Astrocyte (in vitro differentiated cells and primary cell): ENCODE measurements at regions not wholly inside any gene's neighbourhood (a gene's known extent, or its start where the extent isn't known, plus 50 kb on each side); places are given as distances from the start of the nearest gene placed in this dataset.

Experiments
- DNase-seq: peaks from one replicate; pipeline ENCODE4 v3.0.0-alpha.2; 2010; ENCODE audit warnings: low read depth
- FAIRE-seq: peaks from 2 replicates; lab custom pipeline; 2011; peaks lifted over from hg19 to GRCh38; lab: Jason Lieb, UNC
- H2AFZ ChIP-seq: 2 replicates; pipeline ENCODE4 v1.6.0; 2012; ENCODE audit warnings: low read depth, low read length, inconsistent platforms
- H3K27ac ChIP-seq: 2 replicates; pipeline ENCODE4 v1.5.1; 2011; ENCODE audit warnings: low read depth, low read length, inconsistent platforms
- H3K27me3 ChIP-seq: 2 replicates; pipeline ENCODE4 v1.6.0; 2011; ENCODE audit warnings: low read length, inconsistent platforms; ENCODE audit not compliant: insufficient read depth
- H3K36me3 ChIP-seq: 2 replicates; pipeline ENCODE4 v1.5.1; 2011; ENCODE audit warnings: low read length, inconsistent platforms; ENCODE audit not compliant: insufficient read depth
- H3K4me1 ChIP-seq: 2 replicates; pipeline ENCODE4 v1.5.1; 2011; ENCODE audit warnings: low read length, inconsistent platforms; ENCODE audit not compliant: insufficient read depth
- H3K4me2 ChIP-seq: 2 replicates; pipeline ENCODE4 v1.6.0; 2012; ENCODE audit warnings: low read length, inconsistent platforms
- H3K4me3 ChIP-seq: 2 replicates; pipeline ENCODE4 v1.5.1; 2011; ENCODE audit warnings: low read depth, mild to moderate bottlenecking, low read length, inconsistent platforms; ENCODE audit not compliant: insufficient read depth
- H3K79me2 ChIP-seq: 2 replicates; pipeline ENCODE4 v1.6.0; 2012; ENCODE audit warnings: mild to moderate bottlenecking, low read length, inconsistent platforms; ENCODE audit not compliant: insufficient read depth
- H3K9ac ChIP-seq: 2 replicates; pipeline ENCODE4 v1.6.0; 2012; ENCODE audit warnings: mild to moderate bottlenecking, low read length, inconsistent platforms
- H3K9me3 ChIP-seq: 2 replicates; pipeline ENCODE4 v1.5.1; 2012; ENCODE audit warnings: low read depth, mild to moderate bottlenecking, low read length, inconsistent platforms; ENCODE audit not compliant: insufficient read depth
- H4K20me1 ChIP-seq: 2 replicates; pipeline ENCODE4 v1.6.0; 2012; ENCODE audit warnings: low read length, inconsistent platforms; ENCODE audit not compliant: insufficient read depth
- H3K27ac Mint-ChIP-seq: one replicate; pipeline ENCODE4 v1.8.0; 2021; ENCODE audit warnings: mild to moderate bottlenecking, mixed read lengths; ENCODE audit not compliant: unreplicated experiment
- H3K27me3 Mint-ChIP-seq: one replicate; pipeline ENCODE4 v1.8.0; 2021; ENCODE audit warnings: low read depth, mixed read lengths; ENCODE audit not compliant: unreplicated experiment
- H3K36me3 Mint-ChIP-seq: one replicate; pipeline ENCODE4 v1.8.0; 2021; ENCODE audit warnings: low read depth, mixed read lengths; ENCODE audit not compliant: unreplicated experiment
- H3K4me1 Mint-ChIP-seq: one replicate; pipeline ENCODE4 v1.8.0; 2021; ENCODE audit warnings: low read depth, mixed read lengths; ENCODE audit not compliant: unreplicated experiment
- H3K4me3 Mint-ChIP-seq: one replicate; pipeline ENCODE4 v1.8.0; 2021; ENCODE audit warnings: mild to moderate bottlenecking, moderate library complexity, mixed read lengths; ENCODE audit not compliant: unreplicated experiment
- H3K9me3 Mint-ChIP-seq: one replicate; pipeline ENCODE4 v1.8.0; 2021; ENCODE audit warnings: mild to moderate bottlenecking, mixed read lengths; ENCODE audit not compliant: unreplicated experiment
- CTCF ChIP-seq: IDR thresholded peaks from 2 replicates; pipeline ENCODE4 v1.5.1; 2011; ENCODE audit warnings: low read depth, mild to moderate bottlenecking, inconsistent platforms, low read length, moderate library complexity; ENCODE audit not compliant: insufficient read depth
- EZH2 ChIP-seq: IDR thresholded peaks from 2 replicates; pipeline ENCODE4 v1.6.1; 2012; ENCODE audit warnings: mild to moderate bottlenecking, low read length, inconsistent platforms; ENCODE audit not compliant: insufficient read depth

GRCh38 chr9:73038089-73038509 lies 85.2 kb upstream of the ALDH1A1 start:
- Mint-ChIP-seq H3K9me3 (no peaks in the 10 kb centered on the region), H3K4me1 (peaks cover 24% of the 10 kb centered on the region), H3K4me3 (peak overlapping the region; percentile 46), H3K36me3 (no peaks in the 10 kb centered on the region), H3K27ac (peak overlapping the region; percentile 69), H3K27me3 (peaks cover 25% of the 10 kb centered on the region)
- DNase-seq: no peak
- no peaks in the 10 kb centered on the region for H3K36me3 ChIP-seq
- H3K4me2 ChIP-seq: peak overlapping the region; percentile 36
- no peaks in the 10 kb centered on the region for H3K79me2 ChIP-seq
- H2AFZ ChIP-seq: no peak overlapping the region
- H3K9ac ChIP-seq: no peak overlapping the region
- no peak for FAIRE-seq
- peaks cover 6% of the 10 kb centered on the region for H3K4me1 ChIP-seq
- H3K4me3 ChIP-seq: no peak overlapping the region
- no peaks in the 10 kb centered on the region for H3K27me3 ChIP-seq
- TF ChIP-seq CTCF (no peak), EZH2 (no peak)
- H3K9me3 ChIP-seq: no peaks in the 10 kb centered on the region
- H3K27ac ChIP-seq: no peak overlapping the region
- no peaks in the 10 kb centered on the region for H4K20me1 ChIP-seq

GRCh38 chr9:73037613-73038012 lies 84.8 kb upstream of the ALDH1A1 start:
- H3K27me3 Mint-ChIP-seq: peaks cover 25% of the 10 kb centered on the region
- TF ChIP-seq CTCF (no peak), EZH2 (no peak)
- no peaks in the 10 kb centered on the region for H3K36me3 ChIP-seq
- DNase-seq (peak; percentile 39), FAIRE-seq (no peak)
- no peaks in the 10 kb centered on the region for H3K36me3 Mint-ChIP-seq
- no peaks in the 10 kb centered on the region for H3K9me3 ChIP-seq
- H3K4me2 ChIP-seq: no peak overlapping the region
- H3K27ac Mint-ChIP-seq: peak overlapping the region; percentile 69
- H3K4me1 ChIP-seq: peaks cover 6% of the 10 kb centered on the region
- H3K79me2 ChIP-seq: no peaks in the 10 kb centered on the region
- H3K27me3 ChIP-seq: no peaks in the 10 kb centered on the region
- no peak overlapping the region for H3K4me3 Mint-ChIP-seq
- H3K9me3 Mint-ChIP-seq: no peaks in the 10 kb centered on the region
- no peak overlapping the region for H3K27ac ChIP-seq
- H4K20me1 ChIP-seq: no peaks in the 10 kb centered on the region
- H3K9ac ChIP-seq: no peak overlapping the region
- peaks cover 24% of the 10 kb centered on the region for H3K4me1 Mint-ChIP-seq
- no peak overlapping the region for H2AFZ ChIP-seq
- H3K4me3 ChIP-seq: no peak overlapping the region

- Histone ChIP-seq H3K36me3 (no peaks in the 10 kb centered on the region), H3K9me3 (no peaks in the 10 kb centered on the region), H3K4me2 (no peak overlapping the region), H2AFZ (no peak overlapping the region), H4K20me1 (no peaks in the 10 kb centered on the region), H3K27ac (no peak overlapping the region), H3K4me1 (peaks cover 6% of the 10 kb centered on the region), H3K79me2 (no peaks in the 10 kb centered on the region), H3K9ac (no peak overlapping the region), H3K27me3 (no peaks in the 10 kb centered on the region), H3K4me3 (no peak overlapping the region)
- H3K36me3 Mint-ChIP-seq: no peaks in the 10 kb centered on the region
- FAIRE-seq (no peak), DNase-seq (no peak)
- H3K4me1 Mint-ChIP-seq: peaks cover 19% of the 10 kb centered on the region
- peaks cover 33% of the 10 kb centered on the region for H3K27me3 Mint-ChIP-seq
- no peaks in the 10 kb centered on the region for H3K9me3 Mint-ChIP-seq
- H3K27ac Mint-ChIP-seq: no peak overlapping the region
- no peak overlapping the region for H3K4me3 Mint-ChIP-seq
- TF ChIP-seq EZH2: no peak
- no peak for TF ChIP-seq CTCF
These were observed 82.1 kb upstream of the ALDH1A1 start for GRCh38 chr9:73034962-73035361.
